Nephron (organoid): ENCODE measurements at regions not wholly inside any gene's neighbourhood (a gene's known extent, or its start where the extent isn't known, plus 50 kb on each side); places are given as distances from the start of the nearest gene placed in this dataset.

Source experiments
- H3K27ac Mint-ChIP-seq, 3 experiments: 2 replicates each; pipeline ENCODE4 v1.8.0; 2020; ENCODE audit warnings: mixed read lengths in 3 of 3, mild to moderate bottlenecking in 2 of 3, moderate library complexity in 1 of 3
- H3K27me3 Mint-ChIP-seq: 2 replicates; pipeline ENCODE4 v1.8.0; 2021; ENCODE audit warnings: low read depth, mild to moderate bottlenecking, moderate library complexity, mixed read lengths
- H3K36me3 Mint-ChIP-seq: 2 replicates; pipeline ENCODE4 v1.8.0; 2020; ENCODE audit warnings: low read depth, mixed read lengths
- H3K4me1 Mint-ChIP-seq: 2 replicates; pipeline ENCODE4 v1.8.0; 2020; ENCODE audit warnings: mixed read lengths
- H3K4me3 Mint-ChIP-seq, 3 experiments: 2 replicates each; pipeline ENCODE4 v1.8.0; 2020; ENCODE audit warnings: mild to moderate bottlenecking in 3 of 3, mixed read lengths in 3 of 3, moderate library complexity in 2 of 3
- H3K9me3 Mint-ChIP-seq: 2 replicates; pipeline ENCODE4 v1.8.0; 2020; ENCODE audit warnings: mixed read lengths
- TF ChIP-seq, protein P1 (sequence below), 3 experiments: fragments of 200-600 bp; sonication (generic); IDR thresholded peaks; one replicate each; pipeline ENCODE4 v1.5.0; 2021; ENCODE audit warnings: antibody characterized with exemption in 3 of 3; ENCODE audit not compliant: unreplicated experiment in 3 of 3

DNA sequence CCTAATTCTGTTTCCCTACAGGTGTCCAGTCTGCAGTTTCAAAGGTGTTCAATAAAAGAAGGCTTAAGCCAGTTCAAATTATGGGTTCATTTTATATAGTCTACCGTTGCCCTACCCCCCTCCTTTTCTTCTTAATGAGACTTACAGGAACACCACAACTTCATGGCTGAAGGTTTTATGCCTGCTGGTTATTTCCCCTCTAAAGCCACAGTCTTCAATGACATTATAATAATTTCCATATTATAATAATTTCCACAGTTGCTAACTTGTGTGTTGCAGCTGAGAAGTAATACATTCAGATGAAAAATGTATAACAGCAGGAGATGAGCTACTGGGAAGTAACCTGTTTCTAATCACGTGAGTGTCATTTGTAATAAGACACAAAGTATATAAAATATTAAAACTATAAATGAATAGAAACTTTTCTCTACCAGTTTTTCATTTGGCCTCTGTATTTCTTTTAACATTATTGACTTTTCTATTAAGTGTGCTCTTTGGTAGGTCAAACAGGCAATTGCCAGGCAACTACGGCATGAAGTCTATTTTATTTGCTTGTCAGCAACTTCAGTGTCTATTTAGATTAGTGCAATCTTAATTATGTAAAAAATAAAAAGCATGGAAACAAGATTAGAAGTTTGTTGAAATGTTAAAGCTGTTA is 120.5 kb upstream of the HMHB1 start:
- no peak overlapping the region for H3K4me3 Mint-ChIP-seq
- H3K27me3 Mint-ChIP-seq: no peaks in the 10 kb centered on the region
- H3K27ac Mint-ChIP-seq: peak overlapping the region in 2 of 3 experiments; percentile 68 to 74
- peaks cover 17% of the 10 kb centered on the region for H3K9me3 Mint-ChIP-seq
- peaks cover 10% of the 10 kb centered on the region for H3K36me3 Mint-ChIP-seq
- H3K4me1 Mint-ChIP-seq: peaks cover 41% of the 10 kb centered on the region
- TF ChIP-seq, protein P1, sequence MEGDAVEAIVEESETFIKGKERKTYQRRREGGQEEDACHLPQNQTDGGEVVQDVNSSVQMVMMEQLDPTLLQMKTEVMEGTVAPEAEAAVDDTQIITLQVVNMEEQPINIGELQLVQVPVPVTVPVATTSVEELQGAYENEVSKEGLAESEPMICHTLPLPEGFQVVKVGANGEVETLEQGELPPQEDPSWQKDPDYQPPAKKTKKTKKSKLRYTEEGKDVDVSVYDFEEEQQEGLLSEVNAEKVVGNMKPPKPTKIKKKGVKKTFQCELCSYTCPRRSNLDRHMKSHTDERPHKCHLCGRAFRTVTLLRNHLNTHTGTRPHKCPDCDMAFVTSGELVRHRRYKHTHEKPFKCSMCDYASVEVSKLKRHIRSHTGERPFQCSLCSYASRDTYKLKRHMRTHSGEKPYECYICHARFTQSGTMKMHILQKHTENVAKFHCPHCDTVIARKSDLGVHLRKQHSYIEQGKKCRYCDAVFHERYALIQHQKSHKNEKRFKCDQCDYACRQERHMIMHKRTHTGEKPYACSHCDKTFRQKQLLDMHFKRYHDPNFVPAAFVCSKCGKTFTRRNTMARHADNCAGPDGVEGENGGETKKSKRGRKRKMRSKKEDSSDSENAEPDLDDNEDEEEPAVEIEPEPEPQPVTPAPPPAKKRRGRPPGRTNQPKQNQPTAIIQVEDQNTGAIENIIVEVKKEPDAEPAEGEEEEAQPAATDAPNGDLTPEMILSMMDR (IDR thresholded peaks at IDR 0.05; ENCODE audit: unreplicated experiment in 3 of 3): no peak

DNA sequence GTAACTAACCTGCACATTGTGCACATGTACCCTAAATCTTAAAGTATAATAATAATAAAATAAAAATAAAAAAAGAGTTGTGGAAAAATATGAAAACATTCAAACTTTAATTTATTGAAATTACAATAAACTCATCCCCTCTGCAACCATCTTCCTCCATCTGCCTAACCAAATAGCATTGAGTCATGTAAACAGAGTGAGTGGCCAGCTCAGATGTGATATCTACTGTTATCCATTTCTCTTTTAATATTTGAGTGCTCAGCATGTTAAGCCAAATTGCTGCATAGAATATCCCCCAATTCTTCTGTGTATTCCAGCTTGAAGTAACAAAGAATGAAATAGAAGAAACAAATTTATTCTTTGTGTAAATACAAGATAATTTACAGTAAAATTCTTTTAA is 124.4 kb upstream of the HMHB1 start:
- peaks cover 25% of the 10 kb centered on the region for H3K4me1 Mint-ChIP-seq
- TF ChIP-seq, protein P1 (IDR thresholded peaks at IDR 0.05; ENCODE audit: unreplicated experiment in 3 of 3): no peak
- H3K27ac Mint-ChIP-seq: no peak overlapping the region
- peaks cover 21% of the 10 kb centered on the region for H3K9me3 Mint-ChIP-seq
- H3K36me3 Mint-ChIP-seq: peaks cover 10% of the 10 kb centered on the region
- H3K27me3 Mint-ChIP-seq: no peaks in the 10 kb centered on the region
- H3K4me3 Mint-ChIP-seq: no peak overlapping the region

DNA sequence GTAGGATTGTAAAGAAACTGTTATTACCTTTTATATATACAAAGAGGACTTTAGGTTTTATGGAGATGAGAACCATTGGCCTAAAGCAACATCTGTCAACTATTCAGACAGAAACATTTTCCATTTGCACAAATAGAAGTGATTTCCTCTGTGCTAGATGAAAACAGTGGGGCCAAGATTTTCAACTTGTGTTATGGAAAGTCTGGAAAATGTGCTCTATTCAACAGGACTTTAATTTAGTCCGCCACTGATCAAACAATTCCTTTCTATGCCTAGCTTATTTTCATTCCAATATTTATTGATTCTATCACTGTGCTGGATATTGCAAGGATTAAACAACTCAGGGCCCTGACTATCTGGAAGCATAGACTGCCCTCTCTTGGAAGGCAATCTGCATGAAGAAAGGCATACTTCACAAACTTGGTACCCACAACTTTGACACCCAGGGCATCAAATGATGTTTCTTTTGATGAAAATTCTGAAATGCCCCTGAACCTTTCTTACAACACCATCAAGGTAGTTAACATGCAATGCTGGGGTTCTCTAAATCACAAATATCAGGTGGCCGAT is 126.6 kb upstream of the HMHB1 start:
- peaks cover 6% of the 10 kb centered on the region for H3K36me3 Mint-ChIP-seq
- H3K27me3 Mint-ChIP-seq: no peaks in the 10 kb centered on the region
- peaks cover 27% of the 10 kb centered on the region for H3K4me1 Mint-ChIP-seq
- H3K9me3 Mint-ChIP-seq: peaks cover 14% of the 10 kb centered on the region
- TF ChIP-seq, protein P1 (IDR thresholded peaks at IDR 0.05; ENCODE audit: unreplicated experiment in 3 of 3): no peak
- no peak overlapping the region for H3K27ac Mint-ChIP-seq
- H3K4me3 Mint-ChIP-seq: no peak overlapping the region

DNA sequence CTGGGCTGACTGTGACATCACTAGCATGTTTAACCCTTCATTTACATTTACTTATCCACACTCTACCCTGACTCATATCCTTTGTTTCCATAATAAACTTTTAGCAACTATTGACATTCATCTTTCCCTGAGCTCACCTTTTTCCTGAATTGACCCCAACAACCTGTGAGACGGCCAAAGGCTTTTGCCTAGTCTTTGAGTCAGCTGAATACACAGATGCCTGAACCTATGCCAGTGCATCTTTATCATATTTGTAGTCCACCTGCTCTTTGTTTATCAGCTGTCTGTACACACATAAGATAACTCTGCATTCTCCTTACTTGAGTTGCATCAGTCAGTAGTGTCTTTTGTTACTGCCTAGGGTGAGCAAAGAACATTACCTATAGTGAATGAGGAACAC is 128.5 kb upstream of the HMHB1 start:
- Mint-ChIP-seq H3K36me3 (no peaks in the 10 kb centered on the region), H3K4me3 (no peak overlapping the region), H3K27me3 (no peaks in the 10 kb centered on the region), H3K4me1 (peaks cover 27% of the 10 kb centered on the region), H3K9me3 (peaks cover 7% of the 10 kb centered on the region), H3K27ac (peak overlapping the region in 2 of 3 experiments; percentile 15 to 78)
- TF ChIP-seq, protein P1 (IDR thresholded peaks at IDR 0.05; ENCODE audit: unreplicated experiment in 3 of 3): no peak

DNA sequence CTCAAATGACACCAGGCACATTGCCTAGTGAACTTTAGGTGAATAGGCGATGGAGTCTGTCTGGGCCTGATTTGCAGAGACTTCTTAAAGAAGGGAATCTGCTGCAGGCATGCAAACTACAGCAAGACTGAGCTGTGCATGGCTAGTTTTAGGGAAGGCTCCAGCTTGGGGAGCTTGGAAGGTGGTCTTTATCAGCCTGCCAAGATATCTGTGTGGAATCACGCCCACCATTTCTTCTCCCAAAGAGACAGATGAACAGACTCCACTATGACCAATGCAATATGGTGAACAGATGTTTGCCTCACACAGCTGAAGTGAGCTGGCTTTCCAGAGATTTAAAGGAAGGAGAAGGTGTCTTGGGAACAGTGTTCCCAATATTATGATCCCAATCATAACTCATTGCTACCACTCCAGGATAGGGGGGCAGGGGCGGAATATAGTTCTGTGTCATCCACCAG is 129.0 kb upstream of the HMHB1 start:
- Mint-ChIP-seq H3K9me3 (peaks cover 4% of the 10 kb centered on the region), H3K27me3 (no peaks in the 10 kb centered on the region), H3K27ac (peak overlapping the region; percentile 15 to 78 (median 20)), H3K4me3 (no peak overlapping the region), H3K36me3 (no peaks in the 10 kb centered on the region), H3K4me1 (peaks cover 27% of the 10 kb centered on the region)
- TF ChIP-seq, protein P1 (IDR thresholded peaks at IDR 0.05; ENCODE audit: unreplicated experiment in 3 of 3): no peak
